Fibroblast of lung (primary cell): ENCODE measurements at regions not wholly inside any gene's neighbourhood (a gene's known extent, or its start where the extent isn't known, plus 50 kb on each side); places are given as distances from the start of the nearest gene placed in this dataset.

Experiments
- DNase-seq, 2 donors: peaks; one replicate each; pipeline versions ENCODE4 v3.0.0 to v3.0.0-alpha.2; 2010; ENCODE audit warnings: low read depth in 2 of 2
- H2AFZ ChIP-seq: 2 replicates; pipeline ENCODE4 v1.5.1; 2012; ENCODE audit warnings: low read length, control low read depth, inconsistent platforms
- H3K27ac ChIP-seq: 2 replicates; pipeline ENCODE4 v1.5.1; 2011; ENCODE audit warnings: low read length, control low read depth; ENCODE audit not compliant: insufficient read depth
- H3K27me3 ChIP-seq: 2 replicates; pipeline ENCODE4 v1.5.1; 2011; ENCODE audit warnings: mild to moderate bottlenecking, low read length; ENCODE audit not compliant: control insufficient read depth, insufficient read depth
- H3K36me3 ChIP-seq: 2 replicates; pipeline ENCODE4 v1.5.1; 2011; ENCODE audit warnings: low read length; ENCODE audit not compliant: control insufficient read depth, insufficient read depth
- H3K4me1 ChIP-seq: 2 replicates; pipeline ENCODE4 v1.5.1; 2011; ENCODE audit warnings: low read length; ENCODE audit not compliant: control insufficient read depth, insufficient read depth; ENCODE audit errors: extremely low read depth
- H3K4me2 ChIP-seq: 2 replicates; pipeline ENCODE4 v1.5.1; 2011; ENCODE audit warnings: low read length, control low read depth; ENCODE audit not compliant: insufficient read depth; ENCODE audit errors: extremely low read depth
- H3K4me3 ChIP-seq, 4 experiments: fragments of 200-600 bp in 1 of 4; sonication (generic) in 1 of 4; replicated peaks in 1 of 4; 2 replicates each; pipeline ENCODE4 v1.5.1; 2011 to 2016; ENCODE audit warnings: low read length in 4 of 4, low read depth in 3 of 4, mild to moderate bottlenecking in 3 of 4, control low read depth in 2 of 4, inconsistent platforms in 1 of 4, mixed read lengths in 1 of 4; ENCODE audit not compliant: insufficient read depth in 1 of 4; ENCODE audit errors: control extremely low read depth in 1 of 4
- H3K79me2 ChIP-seq: 2 replicates; pipeline ENCODE4 v1.5.1; 2012; ENCODE audit warnings: mild to moderate bottlenecking, low read length, inconsistent platforms; ENCODE audit not compliant: control insufficient read depth, insufficient read depth
- H3K9ac ChIP-seq: 2 replicates; pipeline ENCODE4 v1.5.1; 2011; ENCODE audit warnings: mild to moderate bottlenecking, low read length, control low read depth; ENCODE audit not compliant: insufficient read depth
- H3K9me3 ChIP-seq: 2 replicates; pipeline ENCODE4 v1.5.1; 2012; ENCODE audit warnings: low read depth, low read length; ENCODE audit not compliant: control insufficient read depth, insufficient read depth
- H4K20me1 ChIP-seq: 2 replicates; pipeline ENCODE4 v1.5.1; 2011; ENCODE audit warnings: low read length; ENCODE audit not compliant: control insufficient read depth, insufficient read depth; ENCODE audit errors: extremely low read depth
- EZH2 ChIP-seq: IDR thresholded peaks from 2 replicates; pipeline ENCODE4 v1.5.1; 2012; ENCODE audit warnings: low read length, control low read depth, mild to moderate bottlenecking; ENCODE audit errors: missing control alignments
- TF ChIP-seq, protein P1 (sequence below), 2 donors: IDR thresholded peaks in 1 of 2; conservative IDR thresholded peaks in 1 of 2; 1 replicate in 1 of 2; 2 replicates in 1 of 2; pipeline ENCODE4 v1.5.1; 2011 to 2012; ENCODE audit warnings: low read length in 2 of 2, control low read depth in 1 of 2, inconsistent platforms in 1 of 2, low read depth in 1 of 2, mild to moderate bottlenecking in 1 of 2

DNA sequence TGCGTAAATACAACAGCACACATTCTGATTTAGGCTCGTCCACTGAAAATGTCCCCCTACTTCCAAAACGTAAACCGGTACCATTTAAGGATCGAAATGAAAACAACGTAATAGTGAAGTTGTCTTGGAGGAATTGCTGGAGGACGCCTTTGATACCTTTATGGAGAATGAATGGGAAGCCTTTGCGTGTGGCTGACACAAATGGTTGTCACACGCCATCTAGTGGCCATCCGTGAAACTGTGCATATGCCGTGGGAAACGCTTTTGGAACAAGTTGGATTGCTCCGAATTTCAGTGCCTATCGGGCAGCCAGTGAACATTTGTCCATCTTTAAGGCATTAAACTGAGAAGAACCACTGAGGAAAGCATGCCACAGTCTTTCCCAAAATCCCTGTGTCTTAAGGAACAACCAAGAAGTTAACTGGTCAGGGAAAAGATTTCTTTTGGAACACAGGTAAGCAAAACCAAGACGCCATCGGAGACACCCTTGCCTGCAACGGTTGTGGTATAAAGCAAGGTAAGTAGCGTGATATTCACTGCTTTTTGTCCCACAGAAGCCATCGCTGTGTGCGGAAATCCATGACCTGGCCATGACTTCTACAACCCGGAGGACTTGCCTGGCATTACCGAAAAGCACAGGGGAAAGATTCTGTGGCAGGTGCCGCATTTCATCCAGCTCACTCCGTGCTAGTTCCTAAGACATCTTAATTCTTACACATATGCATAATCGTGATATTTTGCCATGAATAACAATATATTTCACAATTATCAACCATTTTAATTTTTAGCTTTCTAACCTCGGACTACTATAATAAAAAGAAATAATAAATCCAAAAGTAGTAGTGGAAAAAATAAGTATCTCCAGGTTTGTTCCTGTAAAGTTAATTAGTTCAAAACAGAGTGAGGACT, 100.6 kb downstream of the FAM204A start:
- no peaks in the 10 kb centered on the region for H4K20me1 ChIP-seq
- no peak overlapping the region for H3K4me2 ChIP-seq
- no peak overlapping the region for H2AFZ ChIP-seq
- H3K4me1 ChIP-seq, result no peaks in the 10 kb centered on the region
- TF ChIP-seq EZH2, result no peak
- TF ChIP-seq, protein P1, sequence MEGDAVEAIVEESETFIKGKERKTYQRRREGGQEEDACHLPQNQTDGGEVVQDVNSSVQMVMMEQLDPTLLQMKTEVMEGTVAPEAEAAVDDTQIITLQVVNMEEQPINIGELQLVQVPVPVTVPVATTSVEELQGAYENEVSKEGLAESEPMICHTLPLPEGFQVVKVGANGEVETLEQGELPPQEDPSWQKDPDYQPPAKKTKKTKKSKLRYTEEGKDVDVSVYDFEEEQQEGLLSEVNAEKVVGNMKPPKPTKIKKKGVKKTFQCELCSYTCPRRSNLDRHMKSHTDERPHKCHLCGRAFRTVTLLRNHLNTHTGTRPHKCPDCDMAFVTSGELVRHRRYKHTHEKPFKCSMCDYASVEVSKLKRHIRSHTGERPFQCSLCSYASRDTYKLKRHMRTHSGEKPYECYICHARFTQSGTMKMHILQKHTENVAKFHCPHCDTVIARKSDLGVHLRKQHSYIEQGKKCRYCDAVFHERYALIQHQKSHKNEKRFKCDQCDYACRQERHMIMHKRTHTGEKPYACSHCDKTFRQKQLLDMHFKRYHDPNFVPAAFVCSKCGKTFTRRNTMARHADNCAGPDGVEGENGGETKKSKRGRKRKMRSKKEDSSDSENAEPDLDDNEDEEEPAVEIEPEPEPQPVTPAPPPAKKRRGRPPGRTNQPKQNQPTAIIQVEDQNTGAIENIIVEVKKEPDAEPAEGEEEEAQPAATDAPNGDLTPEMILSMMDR (conservative IDR thresholded peaks at IDR 0.05 in 1 of 2, IDR thresholded peaks at IDR 0.05 in 1 of 2; ENCODE audit: low read depth in 1 of 2, low read length in 2 of 2), result peak; percentile 93 to 98
- peak; percentile 60 to 84 for DNase-seq
- H3K27ac ChIP-seq, result no peak overlapping the region
- peaks cover 4% of the 10 kb centered on the region for H3K27me3 ChIP-seq
- no peaks in the 10 kb centered on the region for H3K79me2 ChIP-seq
- H3K36me3 ChIP-seq, result no peaks in the 10 kb centered on the region
- no peak overlapping the region for H3K4me3 ChIP-seq
- no peaks in the 10 kb centered on the region for H3K9me3 ChIP-seq
- H3K9ac ChIP-seq, result no peak overlapping the region

DNA sequence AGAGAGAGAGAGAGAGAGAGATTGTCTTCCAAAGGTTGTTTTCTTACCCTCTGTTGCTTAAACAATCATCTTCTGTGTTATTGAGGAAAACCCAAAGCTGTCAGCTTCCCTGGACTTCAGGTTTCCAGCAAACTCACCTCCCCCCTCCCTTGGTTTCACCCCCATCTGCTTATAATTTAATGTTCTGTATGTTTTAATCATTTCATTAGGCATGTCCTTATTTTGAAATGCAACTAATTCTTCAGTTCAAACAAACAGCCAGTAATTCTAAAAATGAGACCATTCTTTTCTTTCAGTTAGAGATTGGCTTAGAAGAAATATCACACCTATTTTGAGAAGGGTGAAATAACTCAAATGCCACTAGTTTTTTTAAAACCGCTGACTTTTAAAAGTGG, 102.9 kb downstream of the FAM204A start:
- H2AFZ ChIP-seq, result no peak overlapping the region
- no peak for DNase-seq

DNA sequence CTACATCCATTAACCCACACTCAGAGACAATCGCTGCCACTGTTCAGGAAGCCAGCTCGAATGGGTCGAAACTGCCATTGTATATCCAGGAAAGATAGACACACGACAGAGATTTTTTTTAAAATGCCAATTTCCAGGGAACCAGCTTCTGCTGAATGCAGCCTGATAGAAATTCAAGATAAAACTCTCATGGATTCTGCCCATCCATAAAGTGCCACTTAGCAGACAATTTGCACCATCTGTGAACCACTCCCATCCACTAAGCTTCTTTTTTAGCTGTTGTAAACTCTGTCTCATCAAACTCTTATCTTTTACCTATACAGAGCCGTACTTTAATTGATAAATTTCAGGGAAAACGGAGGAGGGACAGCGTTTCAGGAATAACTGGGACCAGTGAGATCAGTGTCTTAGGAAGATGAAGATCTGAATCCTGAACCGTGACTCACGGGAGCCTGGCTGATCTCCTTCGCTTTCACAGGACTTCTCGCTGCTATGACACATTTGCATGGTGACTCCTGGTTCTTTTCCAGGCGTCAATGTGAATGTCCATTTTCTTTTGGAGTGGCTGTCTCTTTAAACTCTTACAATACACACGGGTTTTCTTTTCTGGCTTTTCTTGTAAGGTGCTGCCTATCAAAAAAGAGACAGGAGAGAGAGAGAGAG, 103.4 kb downstream of the FAM204A start:
- DNase-seq, result peak in 1 of 2 donors; percentile 12
- H2AFZ ChIP-seq, result no peak overlapping the region
- H3K36me3 ChIP-seq, result no peaks in the 10 kb centered on the region
- no peaks in the 10 kb centered on the region for H4K20me1 ChIP-seq
- H3K9me3 ChIP-seq, result no peaks in the 10 kb centered on the region
- H3K27ac ChIP-seq, result no peak overlapping the region
- no peaks in the 10 kb centered on the region for H3K79me2 ChIP-seq
- TF ChIP-seq EZH2, result no peak
- no peak overlapping the region for H3K4me2 ChIP-seq
- H3K9ac ChIP-seq, result no peak overlapping the region
- peaks cover 4% of the 10 kb centered on the region for H3K27me3 ChIP-seq
- no peak overlapping the region for H3K4me3 ChIP-seq
- H3K4me1 ChIP-seq, result no peaks in the 10 kb centered on the region

More for the DNA sequence above, 102.9 kb downstream of the FAM204A start:
- TF ChIP-seq, protein P1 (conservative IDR thresholded peaks at IDR 0.05 in 1 of 2, IDR thresholded peaks at IDR 0.05 in 1 of 2; ENCODE audit: low read depth in 1 of 2, low read length in 2 of 2), result no peak
- no peak for TF ChIP-seq EZH2
- Histone ChIP-seq H4K20me1 (no peaks in the 10 kb centered on the region), H3K27me3 (peaks cover 4% of the 10 kb centered on the region), H3K9me3 (no peaks in the 10 kb centered on the region), H3K4me1 (no peaks in the 10 kb centered on the region), H3K4me3 (no peak overlapping the region), H3K79me2 (no peaks in the 10 kb centered on the region), H3K27ac (no peak overlapping the region), H3K36me3 (no peaks in the 10 kb centered on the region), H3K9ac (no peak overlapping the region), H3K4me2 (no peak overlapping the region)
